ENCODE measurements at regions not wholly inside any gene's neighbourhood (a gene's known extent, or its start where the extent isn't known, plus 50 kb on each side); places are given as distances from the start of the nearest gene placed in this dataset.

GRCh38 chr1:96145492-96145891, 576.1 kb upstream of the PTBP2 start:
- TF ChIP-seq CTCF (IDR thresholded peaks at IDR 0.05): no peak
- TF ChIP-seq POLR2A (IDR thresholded peaks at IDR 0.05): no peak
